ENCODE measurements at regions not wholly inside any gene's neighbourhood (a gene's known extent, or its start where the extent isn't known, plus 50 kb on each side); places are given as distances from the start of the nearest gene placed in this dataset.

GRCh38 chr5:158351485-158352125 is 492.7 kb upstream of the CLINT1 start:
- Histone ChIP-seq H3K9me3 (no peaks in the 10 kb centered on the region), H3K4me3 (no peak overlapping the region), H3K36me3 (no peaks in the 10 kb centered on the region), H3K27ac (no peak overlapping the region), H3K4me1 (no peaks in the 10 kb centered on the region), H3K27me3 (no peaks in the 10 kb centered on the region)
- intact Hi-C loops (cut with DNase I; ENCODE audit: low total_unique reads), result no loop called here
- TF ChIP-seq CTCF (IDR thresholded peaks at IDR 0.05), result no peak
- DNase-seq, result no peak

- Histone ChIP-seq H3K4me3 (no peak overlapping the region), H3K36me3 (no peaks in the 10 kb centered on the region), H3K27ac (no peak overlapping the region), H3K9me3 (peaks cover 0 to 8% (median 0%) of the 10 kb centered on the region in 3 donors), H3K27me3 (no peaks in the 10 kb centered on the region), H3K4me1 (no peaks in the 10 kb centered on the region)
- no peak for DNase-seq
- TF ChIP-seq CTCF (IDR thresholded peaks at IDR 0.05), result no peak
- intact Hi-C loops (cut with DNase I; ENCODE audit: low total_unique reads), result no loop called here
Observed at GRCh38 chr5:158349987-158350386, 491.0 kb upstream of the CLINT1 start.

- intact Hi-C loops (cut with DNase I; ENCODE audit: low total_unique reads), result no loop called here
- DNase-seq, result no peak
- no peak overlapping the region for H3K4me3 ChIP-seq
- peaks cover 0 to 8% (median 0%) of the 10 kb centered on the region in 3 donors for H3K9me3 ChIP-seq
- no peaks in the 10 kb centered on the region for H3K4me1 ChIP-seq
- no peak for TF ChIP-seq CTCF (IDR thresholded peaks at IDR 0.05)
- no peak overlapping the region for H3K27ac ChIP-seq
- H3K36me3 ChIP-seq, result no peaks in the 10 kb centered on the region
- no peaks in the 10 kb centered on the region for H3K27me3 ChIP-seq
Observed at GRCh38 chr5:158344376-158344775, 485.4 kb upstream of the CLINT1 start.

GRCh38 chr5:158340608-158341007 is 481.7 kb upstream of the CLINT1 start:
- no peak for DNase-seq
- Histone ChIP-seq H3K9me3 (peaks cover 0 to 4% (median 0%) of the 10 kb centered on the region in 3 donors), H3K27ac (no peak overlapping the region), H3K4me3 (no peak overlapping the region), H3K27me3 (no peaks in the 10 kb centered on the region), H3K36me3 (no peaks in the 10 kb centered on the region), H3K4me1 (no peaks in the 10 kb centered on the region)
- no peak for TF ChIP-seq CTCF (IDR thresholded peaks at IDR 0.05)
- intact Hi-C loops (cut with DNase I; ENCODE audit: low total_unique reads), result no loop called here

- no peak for DNase-seq
Observed at GRCh38 chr5:158326256-158326655, 467.3 kb upstream of the CLINT1 start.

More at GRCh38 chr5:158326256-158326655, 467.3 kb upstream of the CLINT1 start:
- H3K9me3 ChIP-seq, result peaks cover 0 to 5% (median 0%) of the 10 kb centered on the region in 3 donors
- H3K27ac ChIP-seq, result no peak overlapping the region
- H3K36me3 ChIP-seq, result no peaks in the 10 kb centered on the region
- intact Hi-C loops (cut with DNase I; ENCODE audit: low total_unique reads), result no loop called here
- no peaks in the 10 kb centered on the region for H3K27me3 ChIP-seq
- TF ChIP-seq CTCF (IDR thresholded peaks at IDR 0.05), result no peak
- no peaks in the 10 kb centered on the region for H3K4me1 ChIP-seq
- no peak overlapping the region for H3K4me3 ChIP-seq

Data from tibial artery (tissue), 4 donors.